ENCODE measurements at regions not wholly inside any gene's neighbourhood (a gene's known extent, or its start where the extent isn't known, plus 50 kb on each side); places are given as distances from the start of the nearest gene placed in this dataset.

- no peak overlapping the region for H3K4me2 ChIP-seq
- whole genome bisulfite sequencing (ENCODE audit: missing lambda C conversion rate), result 34% methylated on average over 4 of the region's 4 CpGs
- no peak for DNase-seq (ENCODE audit: low read depth in 1 of 2, low spot score in 1 of 2)
- no peak for FAIRE-seq
- no peak for ATAC-seq
- no peaks in the 10 kb centered on the region for H3K4me1 ChIP-seq
- no peak overlapping the region for H3K27ac ChIP-seq
- H3K4me3 ChIP-seq, result no peak overlapping the region
- peaks cover 4% of the 10 kb centered on the region; the same call in 2 of the 3 replicates for H3K9me3 ChIP-seq
- POLR2A ChIA-PET, result no interaction called here
- CTCF ChIA-PET, result no interaction called here
- TF ChIP-seq MAFK (IDR thresholded peaks at IDR 0.05; ENCODE audit: partially characterized antibody), result no peak
- TF ChIP-seq FOSB (CRISPR knock-in tag; IDR thresholded peaks at IDR 0.05), result no peak
- no peak for TF ChIP-seq NPAS2 (CRISPR knock-in tag; IDR thresholded peaks at IDR 0.05; ENCODE audit: borderline replicate concordance)
- TF ChIP-seq KDM1A (IDR thresholded peaks at IDR 0.05; ENCODE audit: low read depth), result no peak
Measured at GRCh38 chr4:144310535-144310934, 170.0 kb upstream of the GYPA start.

- TF ChIP-seq CEBPB (IDR thresholded peaks at IDR 0.05) (no peak), ZNF302 (CRISPR knock-in tag; IDR thresholded peaks at IDR 0.05) (no peak), HOXB5 (CRISPR knock-in tag; IDR thresholded peaks at IDR 0.05) (no peak), POLR2AphosphoS2 (conservative IDR thresholded peaks at IDR 0.05; ENCODE audit: low read length) (no peak), NFE2L2 (conservative IDR thresholded peaks at IDR 0.05; ENCODE audit: low read length) (no peak), ZSCAN20 (CRISPR knock-in tag; IDR thresholded peaks at IDR 0.05) (no peak), EP300 (IDR thresholded peaks at IDR 0.05) (no peak), REST (IDR thresholded peaks at IDR 0.05) (no peak), CHD4 (IDR thresholded peaks at IDR 0.05; ENCODE audit: borderline replicate concordance) (no peak), CBX8 (IDR thresholded peaks at IDR 0.05) (no peak), BCL3 (IDR thresholded peaks at IDR 0.05) (no peak), BHLHE40 (IDR thresholded peaks at IDR 0.05; ENCODE audit: low read depth, low read length) (no peak), HOXA7 (CRISPR knock-in tag; IDR thresholded peaks at IDR 0.05) (no peak)
- TF ChIP-seq, protein P1, sequence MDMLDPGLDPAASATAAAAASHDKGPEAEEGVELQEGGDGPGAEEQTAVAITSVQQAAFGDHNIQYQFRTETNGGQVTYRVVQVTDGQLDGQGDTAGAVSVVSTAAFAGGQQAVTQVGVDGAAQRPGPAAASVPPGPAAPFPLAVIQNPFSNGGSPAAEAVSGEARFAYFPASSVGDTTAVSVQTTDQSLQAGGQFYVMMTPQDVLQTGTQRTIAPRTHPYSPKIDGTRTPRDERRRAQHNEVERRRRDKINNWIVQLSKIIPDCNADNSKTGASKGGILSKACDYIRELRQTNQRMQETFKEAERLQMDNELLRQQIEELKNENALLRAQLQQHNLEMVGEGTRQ (IDR thresholded peaks at IDR 0.05), result no peak
- TF ChIP-seq, protein P2, sequence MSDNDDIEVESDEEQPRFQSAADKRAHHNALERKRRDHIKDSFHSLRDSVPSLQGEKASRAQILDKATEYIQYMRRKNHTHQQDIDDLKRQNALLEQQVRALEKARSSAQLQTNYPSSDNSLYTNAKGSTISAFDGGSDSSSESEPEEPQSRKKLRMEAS (IDR thresholded peaks at IDR 0.05), result no peak
- DNase-seq (ENCODE audit: low read depth in 1 of 2, low spot score in 1 of 2) (peak in 1 of 2 experiments; percentile 3), FAIRE-seq (no peak), ATAC-seq (no peak)
- no peak overlapping the region for H3K27ac ChIP-seq
- peaks cover 4% of the 10 kb centered on the region; the same call in 2 of the 3 replicates for H3K9me3 ChIP-seq
- H3K4me2 ChIP-seq, result no peak overlapping the region
- H3K4me1 ChIP-seq, result no peaks in the 10 kb centered on the region
- CTCF ChIA-PET, result no interaction called here
- H3K4me3 ChIP-seq, result no peak overlapping the region
- POLR2A ChIA-PET, result no interaction called here
Measured at GRCh38 chr4:144313370-144313769, 172.9 kb upstream of the GYPA start.

GRCh38 chr4:144316869-144317268, 176.4 kb upstream of the GYPA start:
- FAIRE-seq, result no peak
- Histone ChIP-seq H3K9me3 (peaks cover 4% of the 10 kb centered on the region; the same call in 2 of the 3 replicates), H3K27ac (no peak overlapping the region), H3K4me1 (no peaks in the 10 kb centered on the region), H3K4me3 (no peak overlapping the region), H3K4me2 (no peak overlapping the region)
- WGBS (ENCODE audit: missing lambda C conversion rate), result 0% methylated on average over 1 of the region's 1 CpG
- no peak for ATAC-seq
- DNase-seq (ENCODE audit: low read depth in 1 of 2, low spot score in 1 of 2), result no peak
- ChIA-PET POLR2A (no interaction called here), CTCF (no interaction called here)
- TF ChIP-seq, protein P1 (IDR thresholded peaks at IDR 0.05), result no peak
- no peak for TF ChIP-seq ZSCAN20 (CRISPR knock-in tag; IDR thresholded peaks at IDR 0.05)
- no peak for TF ChIP-seq EHF (CRISPR knock-in tag; IDR thresholded peaks at IDR 0.05)
- TF ChIP-seq TFCP2L1 (CRISPR knock-in tag; IDR thresholded peaks at IDR 0.05), result no peak
- TF ChIP-seq NPAS2 (CRISPR knock-in tag; IDR thresholded peaks at IDR 0.05; ENCODE audit: borderline replicate concordance), result no peak
- TF ChIP-seq NFE2L2 (conservative IDR thresholded peaks at IDR 0.05; ENCODE audit: low read length), result no peak

Measured in A549 (cell line).